ENCODE measurements at regions not wholly inside any gene's neighbourhood (a gene's known extent, or its start where the extent isn't known, plus 50 kb on each side); places are given as distances from the start of the nearest gene placed in this dataset.
"Not testable (repeated sequence)": the region's sequence is repeated elsewhere in the genome, so short reads cannot be mapped to it uniquely, and the experiment has no call there.

DNA sequence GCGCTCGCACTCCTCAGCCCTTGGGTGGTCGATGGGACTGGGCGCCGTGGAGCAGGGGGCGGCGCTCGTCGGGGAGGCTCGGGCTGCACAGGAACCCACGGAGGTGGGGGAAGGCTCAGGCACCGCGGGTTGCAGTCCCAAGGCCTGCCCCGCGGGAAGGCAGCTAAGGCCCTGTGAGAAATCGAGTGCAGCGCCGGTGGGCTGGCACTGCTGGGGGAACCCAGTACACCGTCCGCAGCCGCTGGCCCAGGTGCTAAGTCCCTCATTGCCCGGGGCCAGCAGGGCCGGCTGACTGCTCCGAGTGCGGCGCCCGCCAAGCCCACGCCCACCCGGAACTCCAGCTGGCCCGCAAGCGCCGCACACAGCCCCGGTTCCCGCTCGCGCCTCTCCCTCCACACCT lies 244.2 kb upstream of the PLXNA2 start:
- TF ChIP-seq, protein P1, sequence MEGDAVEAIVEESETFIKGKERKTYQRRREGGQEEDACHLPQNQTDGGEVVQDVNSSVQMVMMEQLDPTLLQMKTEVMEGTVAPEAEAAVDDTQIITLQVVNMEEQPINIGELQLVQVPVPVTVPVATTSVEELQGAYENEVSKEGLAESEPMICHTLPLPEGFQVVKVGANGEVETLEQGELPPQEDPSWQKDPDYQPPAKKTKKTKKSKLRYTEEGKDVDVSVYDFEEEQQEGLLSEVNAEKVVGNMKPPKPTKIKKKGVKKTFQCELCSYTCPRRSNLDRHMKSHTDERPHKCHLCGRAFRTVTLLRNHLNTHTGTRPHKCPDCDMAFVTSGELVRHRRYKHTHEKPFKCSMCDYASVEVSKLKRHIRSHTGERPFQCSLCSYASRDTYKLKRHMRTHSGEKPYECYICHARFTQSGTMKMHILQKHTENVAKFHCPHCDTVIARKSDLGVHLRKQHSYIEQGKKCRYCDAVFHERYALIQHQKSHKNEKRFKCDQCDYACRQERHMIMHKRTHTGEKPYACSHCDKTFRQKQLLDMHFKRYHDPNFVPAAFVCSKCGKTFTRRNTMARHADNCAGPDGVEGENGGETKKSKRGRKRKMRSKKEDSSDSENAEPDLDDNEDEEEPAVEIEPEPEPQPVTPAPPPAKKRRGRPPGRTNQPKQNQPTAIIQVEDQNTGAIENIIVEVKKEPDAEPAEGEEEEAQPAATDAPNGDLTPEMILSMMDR (IDR thresholded peaks at IDR 0.05), result not testable (repeated sequence)
- not testable (repeated sequence) for TF ChIP-seq POLR2AphosphoS5 (IDR thresholded peaks at IDR 0.05; ENCODE audit: insufficient read depth in 1 of 2, low read depth in 1 of 2)
